Karpas-422 (cell line): ENCODE measurements at regions not wholly inside any gene's neighbourhood (a gene's known extent, or its start where the extent isn't known, plus 50 kb on each side); places are given as distances from the start of the nearest gene placed in this dataset.

ENCODE experiments used
- DNase-seq: peaks from one replicate; pipeline ENCODE4 v3.0.0-alpha.2; 2015
- H2AFZ ChIP-seq: fragments of 200-600 bp; sonication (generic); 2 replicates; pipeline ENCODE4 v1.6.1; 2014; ENCODE audit warnings: antibody characterized with exemption, low read length, mixed read lengths
- H3K27ac ChIP-seq: fragments of 200-600 bp; sonication (generic); 2 replicates; pipeline ENCODE4 v1.5.1; 2014; ENCODE audit warnings: mild to moderate bottlenecking, low read length, moderate library complexity
- H3K27me3 ChIP-seq: fragments of 200-600 bp; sonication (generic); 2 replicates; pipeline ENCODE4 v1.6.1; 2014; ENCODE audit warnings: low read length, mixed read lengths
- H3K36me3 ChIP-seq: fragments of 200-600 bp; sonication (generic); 2 replicates; pipeline ENCODE4 v1.6.1; 2014; ENCODE audit warnings: low read length, mixed read lengths; ENCODE audit not compliant: insufficient read depth
- H3K4me1 ChIP-seq: fragments of 200-600 bp; sonication (generic); 2 replicates; pipeline ENCODE4 v1.6.1; 2014; ENCODE audit warnings: mild to moderate bottlenecking, low read length, mixed read lengths
- H3K4me2 ChIP-seq: fragments of 200-600 bp; sonication (generic); 2 replicates; pipeline ENCODE4 v1.6.1; 2014; ENCODE audit warnings: low read length, low read depth, mild to moderate bottlenecking; ENCODE audit not compliant: poor library complexity, severe bottlenecking
- H3K4me3 ChIP-seq: fragments of 200-600 bp; sonication (generic); 2 replicates; pipeline ENCODE4 v1.5.1; 2014; ENCODE audit warnings: mild to moderate bottlenecking, antibody characterized with exemption, low read length, mixed read lengths
- H3K79me2 ChIP-seq: fragments of 200-600 bp; sonication (generic); 2 replicates; pipeline ENCODE4 v1.6.1; 2014; ENCODE audit warnings: mild to moderate bottlenecking, low read length, mixed read lengths
- H3K9ac ChIP-seq: fragments of 200-600 bp; sonication (generic); 2 replicates; pipeline ENCODE4 v1.6.0; 2014; ENCODE audit warnings: low read length
- H3K9me2 ChIP-seq: fragments of 200-600 bp; sonication (generic), shearing (Covaris generic); replicated peaks from 2 replicates; pipeline ENCODE4 v1.6.0; 2014; ENCODE audit warnings: mild to moderate bottlenecking, low read length, moderate library complexity; ENCODE audit not compliant: insufficient read depth
- H3K9me3 ChIP-seq: fragments of 300-700, 200-600 bp; sonication (generic); 2 replicates; pipeline ENCODE4 v1.6.1; 2014; ENCODE audit warnings: low read length, mixed read lengths
- H4K20me1 ChIP-seq: fragments of 200-600 bp; sonication (generic); 2 replicates; pipeline ENCODE4 v1.6.1; 2014; ENCODE audit warnings: mild to moderate bottlenecking, antibody characterized with exemption, low read length, low read depth; ENCODE audit not compliant: insufficient read depth

GRCh38 chr20:22905658-22906057, 129.5 kb upstream of the SSTR4 start:
- no peak overlapping the region for H3K9ac ChIP-seq
- no peaks in the 10 kb centered on the region for H3K36me3 ChIP-seq
- H4K20me1 ChIP-seq: no peaks in the 10 kb centered on the region
- no peak overlapping the region for H3K4me3 ChIP-seq
- H2AFZ ChIP-seq: no peak overlapping the region
- H3K79me2 ChIP-seq: no peaks in the 10 kb centered on the region
- H3K27me3 ChIP-seq: no peaks in the 10 kb centered on the region
- no peak overlapping the region for H3K4me2 ChIP-seq
- H3K27ac ChIP-seq: no peak overlapping the region
- no peak for DNase-seq
- H3K9me2 ChIP-seq: no peaks in the 10 kb centered on the region
- H3K9me3 ChIP-seq: no peaks in the 10 kb centered on the region
- no peaks in the 10 kb centered on the region for H3K4me1 ChIP-seq

DNA sequence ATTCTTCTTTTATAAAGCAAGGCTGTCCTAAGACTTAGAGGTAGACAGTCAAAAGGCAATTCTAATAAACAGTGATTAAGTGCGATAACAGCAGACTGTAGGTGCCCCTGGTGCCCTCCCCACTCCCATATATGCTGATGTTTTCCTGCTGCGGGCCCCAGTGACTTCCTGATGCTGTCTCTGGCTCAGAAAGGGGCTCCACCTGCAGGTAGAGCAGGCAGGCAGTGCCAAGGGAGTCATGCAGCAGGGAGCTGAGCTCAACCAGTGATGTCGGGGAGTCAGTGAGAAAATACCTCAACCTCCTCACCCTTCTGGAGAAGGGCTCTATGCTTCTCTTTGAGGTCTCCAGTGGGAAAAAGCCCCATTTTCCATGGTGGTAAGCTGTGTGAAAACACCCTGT, 126.7 kb upstream of the SSTR4 start:
- Histone ChIP-seq H3K9me2 (no peaks in the 10 kb centered on the region), H3K4me3 (no peak overlapping the region), H3K36me3 (no peaks in the 10 kb centered on the region), H3K27me3 (no peaks in the 10 kb centered on the region), H4K20me1 (no peaks in the 10 kb centered on the region), H3K9me3 (no peaks in the 10 kb centered on the region), H2AFZ (no peak overlapping the region), H3K9ac (no peak overlapping the region), H3K4me1 (no peaks in the 10 kb centered on the region), H3K4me2 (no peak overlapping the region), H3K79me2 (no peaks in the 10 kb centered on the region), H3K27ac (no peak overlapping the region)
- no peak for DNase-seq

GRCh38 chr20:22908944-22909343, 126.2 kb upstream of the SSTR4 start:
- Histone ChIP-seq H2AFZ (no peak overlapping the region), H3K9ac (no peak overlapping the region), H3K36me3 (no peaks in the 10 kb centered on the region), H3K27me3 (no peaks in the 10 kb centered on the region), H3K4me1 (no peaks in the 10 kb centered on the region), H3K4me2 (no peak overlapping the region), H3K79me2 (no peaks in the 10 kb centered on the region), H3K27ac (no peak overlapping the region), H3K9me3 (no peaks in the 10 kb centered on the region), H3K4me3 (no peak overlapping the region), H3K9me2 (no peaks in the 10 kb centered on the region), H4K20me1 (no peaks in the 10 kb centered on the region)
- no peak for DNase-seq

GRCh38 chr20:22909436-22909835, 125.7 kb upstream of the SSTR4 start:
- Histone ChIP-seq H3K4me3 (no peak overlapping the region), H3K9me3 (no peaks in the 10 kb centered on the region), H3K27ac (no peak overlapping the region), H3K9ac (no peak overlapping the region), H4K20me1 (no peaks in the 10 kb centered on the region), H3K4me1 (no peaks in the 10 kb centered on the region), H3K4me2 (no peak overlapping the region), H2AFZ (no peak overlapping the region), H3K79me2 (no peaks in the 10 kb centered on the region), H3K36me3 (no peaks in the 10 kb centered on the region), H3K9me2 (no peaks in the 10 kb centered on the region), H3K27me3 (no peaks in the 10 kb centered on the region)
- no peak for DNase-seq

- Histone ChIP-seq H3K36me3 (no peaks in the 10 kb centered on the region), H3K4me2 (no peak overlapping the region), H3K27ac (no peak overlapping the region), H4K20me1 (no peaks in the 10 kb centered on the region), H3K9me3 (no peaks in the 10 kb centered on the region), H3K4me3 (no peak overlapping the region), H3K79me2 (no peaks in the 10 kb centered on the region), H3K4me1 (no peaks in the 10 kb centered on the region), H3K9me2 (no peaks in the 10 kb centered on the region), H3K27me3 (no peaks in the 10 kb centered on the region), H2AFZ (no peak overlapping the region), H3K9ac (no peak overlapping the region)
- no peak for DNase-seq
Observed at GRCh38 chr20:22910287-22910852, 124.7 kb upstream of the SSTR4 start.

- H3K27ac ChIP-seq: no peak overlapping the region
- H3K9me2 ChIP-seq: no peaks in the 10 kb centered on the region
- H3K4me2 ChIP-seq: no peak overlapping the region
- no peak overlapping the region for H3K4me3 ChIP-seq
- no peak overlapping the region for H2AFZ ChIP-seq
- no peak overlapping the region for H3K9ac ChIP-seq
- no peaks in the 10 kb centered on the region for H3K36me3 ChIP-seq
- no peaks in the 10 kb centered on the region for H3K27me3 ChIP-seq
- H3K79me2 ChIP-seq: no peaks in the 10 kb centered on the region
- no peaks in the 10 kb centered on the region for H3K4me1 ChIP-seq
- H4K20me1 ChIP-seq: no peaks in the 10 kb centered on the region
- no peaks in the 10 kb centered on the region for H3K9me3 ChIP-seq
- DNase-seq: no peak
Observed at GRCh38 chr20:22914291-22914690, 120.8 kb upstream of the SSTR4 start.

- Histone ChIP-seq H3K4me3 (no peak overlapping the region), H3K4me2 (no peak overlapping the region), H3K9me2 (no peaks in the 10 kb centered on the region), H2AFZ (no peak overlapping the region), H3K36me3 (no peaks in the 10 kb centered on the region), H3K27me3 (no peaks in the 10 kb centered on the region), H3K9ac (no peak overlapping the region), H4K20me1 (no peaks in the 10 kb centered on the region), H3K27ac (no peak overlapping the region), H3K79me2 (no peaks in the 10 kb centered on the region), H3K4me1 (no peaks in the 10 kb centered on the region), H3K9me3 (no peaks in the 10 kb centered on the region)
- no peak for DNase-seq
Observed at GRCh38 chr20:22915512-22915911, 119.6 kb upstream of the SSTR4 start.

DNA sequence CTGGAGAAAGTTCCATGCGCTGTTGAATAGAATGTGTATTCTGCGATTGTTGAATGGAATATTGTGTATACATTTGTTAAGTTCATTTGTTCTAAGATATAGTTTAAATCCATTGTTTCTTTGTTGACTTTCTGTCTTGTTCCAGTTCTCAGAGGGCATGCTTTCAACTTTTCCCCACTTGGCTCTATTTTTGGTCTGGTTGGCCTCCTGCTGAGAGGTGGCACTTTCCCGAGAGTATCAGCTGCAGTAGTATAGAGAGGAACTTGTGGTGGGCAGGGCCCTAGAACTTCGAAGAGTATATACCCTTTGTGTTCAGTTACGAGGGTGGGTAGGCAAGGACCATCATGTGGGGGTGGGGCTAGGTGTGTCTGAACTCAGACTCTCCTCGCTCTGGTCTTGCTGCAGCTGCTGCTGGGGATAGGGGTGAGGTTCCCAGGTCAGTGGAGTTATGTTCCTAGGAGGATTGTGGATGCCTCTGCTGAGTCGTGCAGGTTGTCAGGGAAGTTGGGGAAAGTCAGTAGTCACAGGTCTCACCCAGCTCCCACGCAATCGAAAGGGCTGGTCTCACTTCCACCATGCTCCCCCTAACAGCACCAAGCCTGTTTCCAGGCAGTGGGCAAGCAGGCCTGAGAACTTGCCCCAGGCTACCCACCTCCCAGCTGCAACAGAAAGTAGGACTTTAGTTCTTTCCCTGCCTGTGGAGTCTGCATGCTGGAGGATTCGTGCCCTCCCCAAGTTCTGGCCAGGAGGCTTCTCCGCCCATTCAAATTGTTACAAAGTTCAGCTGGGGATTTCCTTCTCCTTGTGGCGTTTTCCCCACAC, 118.9 kb upstream of the SSTR4 start:
- Histone ChIP-seq H3K27me3 (no peaks in the 10 kb centered on the region), H2AFZ (no peak overlapping the region), H3K4me3 (no peak overlapping the region), H3K4me1 (no peaks in the 10 kb centered on the region), H4K20me1 (no peaks in the 10 kb centered on the region), H3K79me2 (no peaks in the 10 kb centered on the region), H3K9me3 (no peaks in the 10 kb centered on the region), H3K9ac (no peak overlapping the region), H3K36me3 (no peaks in the 10 kb centered on the region), H3K9me2 (no peaks in the 10 kb centered on the region), H3K27ac (no peak overlapping the region), H3K4me2 (no peak overlapping the region)
- DNase-seq: no peak
